Panc1 (cell line): ENCODE measurements at regions not wholly inside any gene's neighbourhood (a gene's known extent, or its start where the extent isn't known, plus 50 kb on each side); places are given as distances from the start of the nearest gene placed in this dataset.

Experiments
- ATAC-seq: fragments of 200-7000 bp; cut with Tn5 transposase; 2 replicates; pipeline ENCODE4 v1.9.1; 2020; ENCODE audit warnings: mild to moderate bottlenecking, moderate library complexity
- BruUV-seq: library from RNA; stranded (reverse); fragments of 400-500 nt; replicated peaks from 2 replicates; lab custom pipeline; 2021; lab: Mats Ljungman, UMichigan
- CTCF ChIA-PET: fragments of 300-600 bp; sonication (Branson Sonifier 250); formaldehyde crosslinking; loops from one replicate; lab custom pipeline; 2022; ENCODE audit warnings: antibody characterized with exemption; lab: Charles Lee
- POLR2A ChIA-PET: fragments of 300-600 bp; sonication (Branson Sonifier 250); formaldehyde crosslinking; loops from one replicate; lab custom pipeline; 2022; ENCODE audit warnings: antibody characterized with exemption; lab: Charles Lee
- DNase-seq: peaks from one replicate; pipeline ENCODE4 v3.0.0-alpha.2; 2010; ENCODE audit warnings: low read depth, low spot score
- H3K27ac ChIP-seq: 2 replicates; pipeline ENCODE4 v1.5.1; 2011; ENCODE audit warnings: mild to moderate bottlenecking, low read length, inconsistent platforms
- H3K27me3 ChIP-seq: fragments of 200-500 bp; sonication (Bioruptor generic); 2 replicates; pipeline ENCODE4 v1.6.0; 2014; ENCODE audit warnings: low read length, inconsistent platforms; ENCODE audit not compliant: control insufficient read depth, insufficient read depth
- H3K36me3 ChIP-seq: fragments of 200-500 bp; sonication (Bioruptor generic); 2 replicates; pipeline ENCODE4 v1.5.1; 2014; ENCODE audit warnings: inconsistent platforms, mild to moderate bottlenecking, low read length, moderate library complexity; ENCODE audit not compliant: control insufficient read depth, insufficient read depth
- H3K4me1 ChIP-seq: 2 replicates; pipeline ENCODE4 v1.5.1; 2011; ENCODE audit warnings: inconsistent platforms, mild to moderate bottlenecking, low read length, moderate library complexity; ENCODE audit not compliant: control insufficient read depth, insufficient read depth
- H3K4me3 ChIP-seq, 2 experiments: 2 replicates each; pipeline ENCODE4 v1.5.1; 2011 to 2012; ENCODE audit warnings: low read depth in 2 of 2, low read length in 2 of 2, mild to moderate bottlenecking in 2 of 2, inconsistent platforms in 1 of 2, moderate library complexity in 1 of 2
- H3K9me3 ChIP-seq: fragments of 200-500 bp; sonication (Bioruptor generic); 2 replicates; pipeline ENCODE4 v1.5.1; 2014; ENCODE audit warnings: low read depth, mild to moderate bottlenecking, inconsistent platforms, low read length, moderate library complexity; ENCODE audit not compliant: control insufficient read depth, insufficient read depth
- POLR2AphosphoS5 ChIP-seq: IDR thresholded peaks from 2 replicates; pipeline ENCODE4 v1.6.1; 2012; ENCODE audit warnings: mild to moderate bottlenecking, low read depth, low read length, moderate library complexity
- SIN3A ChIP-seq: IDR thresholded peaks from 2 replicates; pipeline ENCODE4 v1.6.1; 2012; ENCODE audit warnings: low read depth, mild to moderate bottlenecking, low read length, moderate library complexity, borderline replicate concordance; ENCODE audit not compliant: insufficient read depth
- TCF7L2 ChIP-seq: IDR thresholded peaks from 2 replicates; pipeline ENCODE4 v1.6.1; 2011; ENCODE audit warnings: mild to moderate bottlenecking, low read depth, low read length, inconsistent platforms
- in situ Hi-C: cut with HindIII; loops from 2 replicates; pipeline ENCODE4 v1.10.0; 2016; ENCODE audit warnings: low sequenced_read_pairs, low pct_unique_long_range_greater_than_20kb
- intact Hi-C: fragments of 100-400 bp; cut with micrococcal nuclease; formaldehyde crosslinking; loops from one replicate; pipeline ENCODE4 v1.10.0; 2022; ENCODE audit not compliant: unreplicated experiment
- TF ChIP-seq, protein P1 (sequence below): fragments of 450-650 bp; IDR thresholded peaks from 2 replicates; pipeline ENCODE4 v1.5.1; 2017; ENCODE audit warnings: mild to moderate bottlenecking
- TF ChIP-seq, protein P2 (sequence below), 2 experiments: IDR thresholded peaks; 2 replicates each; pipeline ENCODE4 v1.6.1; 2011 to 2012; ENCODE audit warnings: low read depth in 2 of 2, control low read depth in 1 of 2, low read length in 1 of 2, mild to moderate bottlenecking in 1 of 2, moderate library complexity in 1 of 2; ENCODE audit not compliant: insufficient read depth in 1 of 2

DNA sequence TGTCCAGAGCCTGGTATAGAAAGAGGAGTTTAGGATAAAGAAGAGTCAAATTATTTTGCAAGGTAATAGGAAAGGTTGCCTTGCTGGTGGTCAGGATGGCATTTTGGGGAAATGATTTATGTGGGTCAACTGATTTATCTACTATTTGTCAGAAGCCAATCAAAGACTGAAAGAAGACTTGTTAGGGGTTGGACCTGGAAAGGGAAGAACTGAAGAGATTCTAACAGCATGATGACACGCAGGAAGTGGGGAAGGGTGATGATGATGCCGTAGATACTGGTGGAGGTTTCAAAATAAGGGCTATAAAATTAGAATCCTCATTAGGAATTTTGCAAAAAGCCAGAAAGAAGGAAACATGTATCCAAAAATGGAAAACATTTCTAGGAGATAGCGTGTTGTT is 60.7 kb upstream of the FGF14 start:
- intact Hi-C loops: no loop called here
- ChIA-PET POLR2A (no interaction called here), CTCF (no interaction called here)
- no peak overlapping the region for H3K4me3 ChIP-seq
- ATAC-seq: no peak
- BruUV-seq: no TSS peak
- H3K27ac ChIP-seq: no peak overlapping the region
- no peaks in the 10 kb centered on the region for H3K27me3 ChIP-seq
- H3K36me3 ChIP-seq: no peaks in the 10 kb centered on the region
- H3K9me3 ChIP-seq: no peaks in the 10 kb centered on the region
- TF ChIP-seq SIN3A (no peak), POLR2AphosphoS5 (no peak), TCF7L2 (no peak)
- TF ChIP-seq, protein P1, sequence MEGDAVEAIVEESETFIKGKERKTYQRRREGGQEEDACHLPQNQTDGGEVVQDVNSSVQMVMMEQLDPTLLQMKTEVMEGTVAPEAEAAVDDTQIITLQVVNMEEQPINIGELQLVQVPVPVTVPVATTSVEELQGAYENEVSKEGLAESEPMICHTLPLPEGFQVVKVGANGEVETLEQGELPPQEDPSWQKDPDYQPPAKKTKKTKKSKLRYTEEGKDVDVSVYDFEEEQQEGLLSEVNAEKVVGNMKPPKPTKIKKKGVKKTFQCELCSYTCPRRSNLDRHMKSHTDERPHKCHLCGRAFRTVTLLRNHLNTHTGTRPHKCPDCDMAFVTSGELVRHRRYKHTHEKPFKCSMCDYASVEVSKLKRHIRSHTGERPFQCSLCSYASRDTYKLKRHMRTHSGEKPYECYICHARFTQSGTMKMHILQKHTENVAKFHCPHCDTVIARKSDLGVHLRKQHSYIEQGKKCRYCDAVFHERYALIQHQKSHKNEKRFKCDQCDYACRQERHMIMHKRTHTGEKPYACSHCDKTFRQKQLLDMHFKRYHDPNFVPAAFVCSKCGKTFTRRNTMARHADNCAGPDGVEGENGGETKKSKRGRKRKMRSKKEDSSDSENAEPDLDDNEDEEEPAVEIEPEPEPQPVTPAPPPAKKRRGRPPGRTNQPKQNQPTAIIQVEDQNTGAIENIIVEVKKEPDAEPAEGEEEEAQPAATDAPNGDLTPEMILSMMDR: no peak
- TF ChIP-seq, protein P2, sequence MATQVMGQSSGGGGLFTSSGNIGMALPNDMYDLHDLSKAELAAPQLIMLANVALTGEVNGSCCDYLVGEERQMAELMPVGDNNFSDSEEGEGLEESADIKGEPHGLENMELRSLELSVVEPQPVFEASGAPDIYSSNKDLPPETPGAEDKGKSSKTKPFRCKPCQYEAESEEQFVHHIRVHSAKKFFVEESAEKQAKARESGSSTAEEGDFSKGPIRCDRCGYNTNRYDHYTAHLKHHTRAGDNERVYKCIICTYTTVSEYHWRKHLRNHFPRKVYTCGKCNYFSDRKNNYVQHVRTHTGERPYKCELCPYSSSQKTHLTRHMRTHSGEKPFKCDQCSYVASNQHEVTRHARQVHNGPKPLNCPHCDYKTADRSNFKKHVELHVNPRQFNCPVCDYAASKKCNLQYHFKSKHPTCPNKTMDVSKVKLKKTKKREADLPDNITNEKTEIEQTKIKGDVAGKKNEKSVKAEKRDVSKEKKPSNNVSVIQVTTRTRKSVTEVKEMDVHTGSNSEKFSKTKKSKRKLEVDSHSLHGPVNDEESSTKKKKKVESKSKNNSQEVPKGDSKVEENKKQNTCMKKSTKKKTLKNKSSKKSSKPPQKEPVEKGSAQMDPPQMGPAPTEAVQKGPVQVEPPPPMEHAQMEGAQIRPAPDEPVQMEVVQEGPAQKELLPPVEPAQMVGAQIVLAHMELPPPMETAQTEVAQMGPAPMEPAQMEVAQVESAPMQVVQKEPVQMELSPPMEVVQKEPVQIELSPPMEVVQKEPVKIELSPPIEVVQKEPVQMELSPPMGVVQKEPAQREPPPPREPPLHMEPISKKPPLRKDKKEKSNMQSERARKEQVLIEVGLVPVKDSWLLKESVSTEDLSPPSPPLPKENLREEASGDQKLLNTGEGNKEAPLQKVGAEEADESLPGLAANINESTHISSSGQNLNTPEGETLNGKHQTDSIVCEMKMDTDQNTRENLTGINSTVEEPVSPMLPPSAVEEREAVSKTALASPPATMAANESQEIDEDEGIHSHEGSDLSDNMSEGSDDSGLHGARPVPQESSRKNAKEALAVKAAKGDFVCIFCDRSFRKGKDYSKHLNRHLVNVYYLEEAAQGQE (IDR thresholded peaks at IDR 0.05; ENCODE audit: insufficient read depth in 1 of 2, low read depth in 2 of 2, low read length in 1 of 2): no peak
- no peak for DNase-seq
- in situ Hi-C loops: no loop called here
- H3K4me1 ChIP-seq: no peaks in the 10 kb centered on the region

DNA sequence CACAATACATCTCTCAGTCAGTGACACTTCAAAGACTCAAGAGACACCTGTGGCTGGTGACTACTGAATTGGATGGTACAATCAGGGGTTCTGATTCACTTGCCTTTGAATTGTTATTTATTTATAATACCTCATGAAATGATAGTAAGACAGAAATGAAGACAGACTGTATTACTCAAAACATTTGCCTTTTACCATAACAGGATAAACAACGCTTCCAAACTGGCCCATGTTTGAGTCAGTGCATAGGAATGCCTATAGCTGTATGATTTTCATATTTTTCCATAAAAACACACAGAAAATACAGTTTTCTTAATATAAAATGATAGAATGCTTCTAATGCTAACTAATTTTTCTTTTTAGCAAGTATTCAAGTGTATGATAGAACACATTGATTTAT is 59.5 kb upstream of the FGF14 start:
- Histone ChIP-seq H3K27me3 (no peaks in the 10 kb centered on the region), H3K4me3 (no peak overlapping the region), H3K27ac (no peak overlapping the region), H3K4me1 (no peaks in the 10 kb centered on the region), H3K36me3 (no peaks in the 10 kb centered on the region), H3K9me3 (no peaks in the 10 kb centered on the region)
- in situ Hi-C loops (no loop called here), intact Hi-C loops (no loop called here)
- BruUV-seq: no TSS peak
- no peak for TF ChIP-seq POLR2AphosphoS5
- no peak for TF ChIP-seq SIN3A
- TF ChIP-seq, protein P1: no peak
- TF ChIP-seq, protein P2 (IDR thresholded peaks at IDR 0.05; ENCODE audit: insufficient read depth in 1 of 2, low read depth in 2 of 2, low read length in 1 of 2): no peak
- POLR2A ChIA-PET: no interaction called here
- ATAC-seq (no peak), DNase-seq (no peak)
- CTCF ChIA-PET: no interaction called here
